ENCODE measurements at regions not wholly inside any gene's neighbourhood (a gene's known extent, or its start where the extent isn't known, plus 50 kb on each side); places are given as distances from the start of the nearest gene placed in this dataset.

DNA sequence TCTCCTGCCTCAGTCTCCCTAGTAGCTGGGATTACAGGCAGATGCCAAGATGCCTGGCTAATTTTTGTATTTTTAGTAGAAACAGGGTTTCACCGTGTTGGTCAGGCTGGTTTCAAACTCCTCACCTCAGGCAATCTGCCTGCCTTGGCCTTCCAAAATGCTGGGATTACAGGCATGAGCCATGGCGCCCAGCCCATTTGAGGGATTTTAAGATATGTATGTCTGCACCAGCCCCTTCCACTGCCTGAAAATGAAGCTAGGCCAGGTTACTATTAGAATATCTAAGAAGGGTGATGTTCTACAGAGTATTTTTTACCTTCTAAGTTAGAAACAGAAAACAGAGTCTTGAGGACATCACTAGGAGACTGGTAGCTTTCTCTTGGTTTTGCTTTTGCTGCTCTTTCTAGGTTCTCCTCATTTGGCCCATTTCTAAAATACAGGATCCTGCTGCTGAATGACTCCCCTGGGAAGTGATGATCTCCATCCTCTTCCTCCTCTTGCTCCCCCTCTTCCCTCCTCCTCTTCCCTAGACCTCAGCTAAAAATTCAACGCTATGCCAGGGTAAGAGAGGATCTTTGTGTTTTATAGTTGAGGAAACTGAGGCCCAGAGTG, 118.5 kb downstream of the MYCN start:
- TF ChIP-seq, protein P1, sequence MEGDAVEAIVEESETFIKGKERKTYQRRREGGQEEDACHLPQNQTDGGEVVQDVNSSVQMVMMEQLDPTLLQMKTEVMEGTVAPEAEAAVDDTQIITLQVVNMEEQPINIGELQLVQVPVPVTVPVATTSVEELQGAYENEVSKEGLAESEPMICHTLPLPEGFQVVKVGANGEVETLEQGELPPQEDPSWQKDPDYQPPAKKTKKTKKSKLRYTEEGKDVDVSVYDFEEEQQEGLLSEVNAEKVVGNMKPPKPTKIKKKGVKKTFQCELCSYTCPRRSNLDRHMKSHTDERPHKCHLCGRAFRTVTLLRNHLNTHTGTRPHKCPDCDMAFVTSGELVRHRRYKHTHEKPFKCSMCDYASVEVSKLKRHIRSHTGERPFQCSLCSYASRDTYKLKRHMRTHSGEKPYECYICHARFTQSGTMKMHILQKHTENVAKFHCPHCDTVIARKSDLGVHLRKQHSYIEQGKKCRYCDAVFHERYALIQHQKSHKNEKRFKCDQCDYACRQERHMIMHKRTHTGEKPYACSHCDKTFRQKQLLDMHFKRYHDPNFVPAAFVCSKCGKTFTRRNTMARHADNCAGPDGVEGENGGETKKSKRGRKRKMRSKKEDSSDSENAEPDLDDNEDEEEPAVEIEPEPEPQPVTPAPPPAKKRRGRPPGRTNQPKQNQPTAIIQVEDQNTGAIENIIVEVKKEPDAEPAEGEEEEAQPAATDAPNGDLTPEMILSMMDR (IDR thresholded peaks at IDR 0.05): no peak
- TF ChIP-seq POLR2A (IDR thresholded peaks at IDR 0.05) (no peak), POLR2AphosphoS5 (IDR thresholded peaks at IDR 0.05; ENCODE audit: insufficient read depth in 1 of 2, low read depth in 1 of 2) (no peak)
